Muscle of arm (tissue), 1 donor: ENCODE measurements at regions not wholly inside any gene's neighbourhood (a gene's known extent, or its start where the extent isn't known, plus 50 kb on each side); places are given as distances from the start of the nearest gene placed in this dataset.
"Not testable (repeated sequence)": the region's sequence is repeated elsewhere in the genome, so short reads cannot be mapped to it uniquely, and the experiment has no call there.

Experiments used
- DNase-seq: peaks from one replicate; pipeline ENCODE4 v3.0.0-alpha.2; 2013

DNA sequence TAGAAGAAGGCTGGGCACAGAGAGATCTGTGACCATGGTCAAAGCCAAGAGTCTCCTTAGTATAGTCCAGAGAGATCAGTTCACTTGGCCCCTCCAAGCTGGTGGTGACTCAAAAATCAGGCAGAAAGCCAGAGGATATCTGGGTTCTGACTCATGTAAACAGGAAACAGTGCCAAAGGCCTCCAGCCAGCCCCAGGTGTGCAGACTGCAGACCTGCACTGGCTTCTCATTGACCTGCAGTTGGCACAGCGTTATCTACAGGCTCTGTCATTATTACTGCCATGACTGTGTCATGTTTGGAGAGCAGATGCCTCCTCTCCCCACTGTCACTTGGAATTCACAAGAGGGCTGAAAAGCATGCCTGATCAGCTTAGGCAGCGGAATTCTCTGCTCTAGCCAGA lies 295.7 kb upstream of the PRKD1 start:
- no peak for DNase-seq

DNA sequence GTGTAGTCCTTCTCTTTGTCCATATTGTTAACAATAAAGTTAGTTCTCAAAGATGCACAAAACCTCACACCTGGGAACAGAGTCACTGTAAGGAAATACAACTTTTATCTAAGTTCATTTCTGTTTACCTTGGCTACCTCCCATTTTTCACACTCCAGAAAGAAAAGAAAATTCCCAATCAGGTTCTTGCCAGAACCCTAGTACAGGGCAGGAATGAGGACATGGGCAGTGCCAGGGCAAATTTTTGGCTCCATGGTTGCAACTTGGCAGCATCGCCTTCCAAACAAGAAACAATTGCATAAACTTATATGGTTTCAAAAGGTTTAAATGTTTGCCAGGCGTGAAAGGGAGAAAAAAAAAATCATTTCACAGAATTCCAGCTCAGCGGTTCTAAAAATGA lies 296.3 kb upstream of the PRKD1 start:
- no peak for DNase-seq

DNA sequence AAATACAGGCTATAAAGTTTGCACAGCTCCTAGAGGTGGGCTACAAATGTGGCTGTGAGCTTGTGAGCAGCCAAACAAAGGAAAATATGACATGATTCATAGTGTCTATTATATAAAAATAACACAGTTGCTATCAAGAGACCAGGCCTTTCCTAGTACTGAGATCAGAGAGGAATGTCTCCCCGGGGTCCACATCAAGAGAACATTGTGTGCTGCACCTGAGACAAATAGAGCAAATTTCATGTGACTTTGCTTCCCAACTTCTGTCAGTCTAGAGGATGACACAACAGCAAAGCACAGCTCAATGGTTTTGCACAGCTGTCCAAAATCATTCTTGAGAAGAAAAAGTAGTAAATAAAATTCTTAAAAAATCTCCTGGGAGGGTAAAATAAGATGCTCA lies 297.5 kb upstream of the PRKD1 start:
- DNase-seq: peak; percentile 30

DNA sequence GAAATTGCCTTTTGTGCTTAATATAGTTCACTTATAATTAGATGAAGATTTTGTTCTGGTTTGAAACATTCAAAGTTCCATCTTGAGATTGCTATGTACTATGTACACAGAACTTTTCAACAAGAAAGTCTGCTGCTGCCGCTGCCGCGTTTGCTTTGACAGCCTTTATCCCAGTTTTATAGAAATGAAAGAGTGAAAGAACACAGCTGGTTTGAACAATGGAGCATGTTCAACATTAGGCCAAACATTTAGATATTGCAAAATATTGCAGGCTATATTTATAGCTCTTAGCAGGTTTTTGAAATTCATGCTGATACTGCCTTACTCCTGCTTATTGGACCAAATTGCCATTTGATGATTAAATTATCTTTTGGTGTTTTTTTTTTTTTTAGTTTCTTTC lies 299.8 kb upstream of the PRKD1 start:
- peak; percentile 37 for DNase-seq

DNA sequence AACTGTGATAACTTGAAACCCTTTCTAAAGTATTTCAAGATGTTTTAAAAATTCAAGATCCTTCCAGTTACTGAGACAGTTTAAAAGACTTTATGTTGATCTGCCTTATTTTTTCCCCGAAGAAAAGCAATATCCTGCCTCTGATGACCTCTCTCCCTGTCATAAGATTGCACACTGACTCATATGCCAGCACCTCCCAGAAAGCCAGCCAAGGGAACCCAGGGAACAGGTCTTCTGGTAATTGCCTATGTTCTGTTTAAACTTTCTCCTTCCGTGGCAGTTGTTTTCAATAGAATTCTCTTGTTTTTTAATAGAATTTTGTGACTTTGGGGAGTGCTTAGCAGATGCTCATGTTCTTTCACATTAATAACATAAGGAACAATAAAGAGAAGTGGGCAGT lies 300.2 kb upstream of the PRKD1 start:
- peak; percentile 50 for DNase-seq

DNA sequence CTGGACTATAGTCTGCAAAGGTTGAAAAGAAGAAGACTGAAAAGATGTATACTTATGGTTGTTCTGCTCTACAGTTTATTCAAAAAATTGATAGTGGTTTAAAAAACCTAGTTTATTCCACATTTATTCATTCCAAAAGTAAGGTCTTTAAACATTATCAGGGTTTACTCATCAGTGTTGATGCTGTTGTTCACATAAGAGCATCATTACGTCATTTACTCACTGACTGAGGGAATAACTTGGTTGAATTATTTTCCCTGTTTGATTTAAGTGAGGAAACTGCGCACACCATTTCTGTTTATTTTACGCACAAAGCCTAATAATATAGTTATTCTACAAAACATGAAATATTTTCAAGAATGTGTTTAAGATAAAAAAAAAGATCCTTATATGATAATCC lies 303.1 kb upstream of the PRKD1 start:
- DNase-seq: no peak

DNA sequence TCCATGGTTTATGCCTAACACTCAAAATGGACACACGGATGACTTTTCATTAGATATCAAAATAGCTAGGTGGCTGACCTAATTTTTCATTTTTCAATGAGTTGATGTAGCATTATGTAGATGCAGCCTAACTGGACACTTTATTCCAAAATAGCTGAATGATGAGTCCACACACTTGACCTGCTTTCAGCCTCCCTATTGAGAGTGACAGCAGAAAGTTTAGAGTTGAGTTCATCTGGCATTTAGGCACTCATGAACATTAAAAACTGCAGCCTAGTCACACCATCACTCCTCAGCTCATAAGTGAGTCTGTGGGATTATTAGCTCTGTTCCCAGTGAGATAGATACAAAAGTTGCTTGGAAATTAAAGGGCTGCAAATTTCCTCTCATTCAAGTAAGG lies 307.3 kb upstream of the PRKD1 start:
- no peak for DNase-seq

DNA sequence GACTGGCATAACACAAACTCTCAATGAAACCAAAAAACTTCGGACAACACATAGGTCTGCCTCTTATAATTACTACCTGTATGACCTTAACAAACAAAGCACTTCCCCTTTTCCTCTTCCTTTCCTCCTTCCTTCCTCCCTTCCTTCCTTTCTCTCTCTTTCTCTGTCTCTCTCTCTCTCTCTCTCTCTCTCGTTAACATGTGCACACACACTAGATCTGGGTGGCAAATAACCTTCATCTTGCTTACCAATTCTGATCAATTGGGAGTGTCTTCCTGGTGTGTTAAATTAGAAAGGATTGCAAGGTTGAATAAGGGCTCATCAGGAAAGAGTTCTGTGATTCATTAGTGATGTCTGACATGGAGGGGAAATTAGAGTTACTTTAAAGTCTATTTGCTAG lies 307.8 kb upstream of the PRKD1 start:
- no peak for DNase-seq

DNA sequence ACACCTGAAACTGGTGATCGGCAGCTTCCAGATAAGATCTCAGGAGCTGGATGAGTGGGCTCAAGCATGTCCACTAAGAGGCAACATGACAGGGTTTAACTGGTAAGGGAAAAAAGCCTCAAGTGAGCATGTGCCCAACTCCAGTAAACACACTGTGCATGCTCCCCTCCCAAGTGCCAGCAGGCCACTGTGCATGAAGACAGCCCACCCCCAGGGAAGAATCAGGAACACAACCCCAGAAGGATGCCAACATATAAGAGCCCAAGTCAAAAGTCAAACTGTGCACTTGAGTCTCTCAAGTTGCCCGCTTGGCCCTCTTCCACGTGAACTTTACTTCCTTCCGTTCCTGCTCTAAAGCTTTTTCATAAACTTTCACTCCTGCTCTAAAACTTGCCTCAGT lies 311.3 kb upstream of the PRKD1 start:
- DNase-seq: no peak

DNA sequence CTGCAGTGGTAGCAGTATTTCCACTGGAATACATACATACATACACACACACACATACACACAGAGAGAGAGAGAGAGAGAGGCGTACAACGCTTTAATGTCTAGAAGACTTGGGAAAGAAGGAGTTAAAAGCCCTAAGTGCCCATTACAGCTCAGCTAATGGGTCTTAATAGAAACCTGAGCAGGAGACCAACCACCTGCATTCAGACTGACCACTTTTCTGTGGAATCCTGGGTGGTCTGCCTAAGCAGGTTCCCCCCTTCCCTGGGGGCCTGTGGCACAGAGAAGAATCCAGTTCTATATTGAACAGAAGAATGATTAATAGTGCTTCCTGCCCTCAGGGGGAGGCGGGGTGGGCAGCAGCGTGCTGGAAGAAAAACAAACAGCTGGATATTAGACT lies 312.4 kb upstream of the PRKD1 start:
- DNase-seq: no peak

DNA sequence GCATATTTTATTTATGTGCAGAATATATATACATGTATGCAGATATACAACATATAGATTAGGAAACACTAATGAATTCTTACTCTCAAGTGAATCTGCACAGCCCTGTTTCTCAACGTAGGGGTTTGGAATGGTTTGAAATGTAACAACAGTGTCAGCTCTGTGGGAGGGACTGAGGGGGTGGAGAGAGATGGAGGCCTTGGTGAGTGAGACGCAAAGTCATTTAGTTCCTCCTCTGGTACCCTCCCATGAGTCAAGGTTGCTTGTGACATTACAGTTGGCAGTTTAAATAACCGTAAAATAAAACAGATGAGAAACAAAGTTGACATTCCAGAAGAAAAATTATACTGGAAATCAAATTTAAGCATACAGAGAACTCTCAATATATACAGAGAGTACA lies 313.0 kb upstream of the PRKD1 start:
- DNase-seq: no peak

DNA sequence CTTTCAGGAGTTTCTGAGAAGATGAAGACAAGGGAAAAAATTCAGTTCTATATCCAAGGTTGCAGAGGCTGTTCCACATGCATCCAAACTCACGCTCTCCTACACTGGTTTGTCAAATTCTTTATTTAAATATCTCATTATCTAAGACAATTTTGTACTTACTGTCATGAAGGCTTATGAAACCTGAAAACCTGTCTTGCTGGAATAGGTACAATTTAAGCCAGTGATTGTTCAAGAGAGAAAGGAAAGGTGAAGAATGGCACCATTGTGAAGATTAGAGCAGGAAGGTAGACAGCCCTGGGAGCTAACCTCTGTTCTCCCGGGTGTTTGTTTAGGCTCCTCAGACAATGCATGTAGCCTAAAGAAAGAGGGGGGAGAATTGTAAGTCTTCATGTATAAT lies 315.1 kb upstream of the PRKD1 start:
- DNase-seq: no peak

DNA sequence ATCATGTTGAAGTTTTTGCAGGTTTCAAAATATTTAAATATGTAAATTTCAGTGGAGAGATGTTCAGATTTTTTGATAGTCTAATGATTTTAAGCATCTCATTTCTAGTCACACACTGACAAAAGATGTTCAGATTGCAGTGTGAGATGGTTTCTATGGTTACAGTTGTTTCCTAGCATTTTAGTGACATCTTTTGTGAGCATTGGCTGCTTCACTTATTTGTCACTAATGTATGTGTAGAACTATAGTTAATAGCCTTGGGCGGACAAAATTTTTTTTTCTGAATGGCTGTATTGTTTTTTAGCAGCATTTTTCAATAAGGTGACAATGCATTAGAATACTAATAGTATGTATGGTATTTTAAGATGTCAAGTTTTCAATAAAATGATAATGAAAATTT lies 315.6 kb upstream of the PRKD1 start:
- DNase-seq: no peak

DNA sequence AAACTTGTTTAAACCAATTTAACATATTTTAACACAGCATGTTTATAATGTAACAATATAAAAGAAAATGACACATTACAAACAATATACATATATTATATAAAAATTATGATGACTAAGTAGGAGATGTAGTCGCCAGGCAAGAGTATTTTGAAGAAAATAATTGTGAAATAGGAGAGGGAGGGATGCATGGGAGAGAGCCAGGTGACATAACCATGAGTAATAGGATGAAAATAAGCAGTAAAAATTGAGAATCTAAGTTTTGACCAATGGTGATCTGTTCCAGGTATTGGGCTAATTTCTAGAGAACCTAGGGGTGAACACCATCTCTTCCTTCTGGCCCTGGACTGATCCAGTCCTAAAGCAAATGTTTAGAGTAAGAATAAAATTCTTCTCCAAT lies 315.2 kb upstream of the G2E3 start:
- no peak for DNase-seq

DNA sequence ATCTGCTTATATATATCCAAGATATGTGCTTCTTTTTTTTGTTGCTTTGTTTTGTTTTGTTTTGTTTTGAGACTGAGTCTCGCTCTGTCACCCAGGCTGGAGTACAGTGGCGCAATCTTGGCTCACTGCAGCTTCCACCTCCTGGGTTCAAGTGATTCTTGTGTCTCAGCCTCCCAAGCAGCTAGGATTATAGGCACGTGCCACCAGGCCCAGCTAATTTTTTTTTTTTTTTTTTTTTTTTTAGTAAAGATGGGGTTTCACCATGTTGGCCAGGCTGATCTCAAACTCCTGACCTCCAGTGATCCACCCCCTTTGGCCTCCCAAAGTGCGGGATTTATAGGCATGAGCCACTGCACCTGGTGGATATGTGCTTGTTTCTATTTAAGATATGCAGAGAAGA lies 314.6 kb upstream of the G2E3 start:
- DNase-seq: not testable (repeated sequence)

DNA sequence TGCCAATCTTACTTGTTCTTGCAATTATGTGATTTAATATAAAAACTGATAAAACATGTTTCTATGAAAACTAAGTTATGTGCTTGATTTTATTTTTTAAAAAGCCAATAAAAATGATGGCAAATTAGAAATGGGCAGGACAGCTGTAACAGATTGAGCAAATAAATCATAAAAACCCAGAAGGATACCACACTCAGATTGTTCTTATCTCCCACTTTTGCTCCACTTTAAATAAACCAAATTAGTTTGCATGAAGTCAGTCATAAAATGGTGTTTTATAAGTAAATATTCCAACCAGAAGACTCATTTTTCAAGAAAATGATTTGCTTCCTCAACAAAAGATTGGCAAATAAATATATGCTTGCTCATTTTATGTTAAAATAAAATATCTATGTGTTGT lies 307.9 kb upstream of the G2E3 start:
- DNase-seq: no peak

DNA sequence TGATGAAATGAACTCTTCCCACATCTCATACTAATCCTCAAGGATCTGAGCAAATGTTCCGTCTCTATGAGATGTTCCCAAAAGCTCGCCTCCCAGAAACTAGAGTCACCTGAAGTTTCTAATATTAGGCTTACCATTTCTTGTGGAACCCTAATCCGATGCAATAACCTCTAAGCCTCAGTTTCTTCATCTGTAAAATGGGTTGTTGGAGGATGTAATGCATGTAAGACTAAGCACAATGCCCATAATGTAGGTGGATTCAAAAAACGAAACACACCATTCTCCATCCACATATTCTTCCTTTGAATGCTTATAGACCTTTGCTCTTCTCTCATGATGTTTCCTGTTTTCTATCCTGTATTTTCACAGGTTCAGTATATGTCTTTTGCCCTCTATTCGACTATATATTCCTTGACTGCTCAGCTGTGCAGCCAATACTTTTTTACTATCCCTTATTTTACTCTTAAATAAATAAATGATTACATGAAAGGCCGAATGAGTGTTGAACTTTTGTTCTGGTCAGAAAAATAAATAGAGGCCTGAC lies 307.3 kb upstream of the G2E3 start:
- DNase-seq: no peak

DNA sequence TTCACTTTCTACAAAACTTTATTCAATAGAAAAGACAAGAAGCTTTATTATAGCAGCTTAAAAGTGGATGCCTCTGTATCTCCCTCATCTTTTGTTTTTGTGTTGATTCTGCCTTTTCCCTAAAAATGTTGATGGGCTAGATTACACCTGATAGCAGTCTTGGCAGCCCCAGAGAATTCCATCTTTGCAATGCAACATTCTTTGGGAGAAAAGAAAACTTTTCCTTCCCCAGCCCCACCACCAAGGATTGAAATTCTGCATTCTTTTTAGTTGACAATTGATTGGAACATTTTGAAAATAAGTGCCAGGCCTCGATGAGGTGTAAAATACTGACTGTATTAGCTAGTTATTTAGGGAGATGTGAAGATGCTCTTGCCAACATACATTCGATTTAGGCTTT lies 306.8 kb upstream of the G2E3 start:
- no peak for DNase-seq

DNA sequence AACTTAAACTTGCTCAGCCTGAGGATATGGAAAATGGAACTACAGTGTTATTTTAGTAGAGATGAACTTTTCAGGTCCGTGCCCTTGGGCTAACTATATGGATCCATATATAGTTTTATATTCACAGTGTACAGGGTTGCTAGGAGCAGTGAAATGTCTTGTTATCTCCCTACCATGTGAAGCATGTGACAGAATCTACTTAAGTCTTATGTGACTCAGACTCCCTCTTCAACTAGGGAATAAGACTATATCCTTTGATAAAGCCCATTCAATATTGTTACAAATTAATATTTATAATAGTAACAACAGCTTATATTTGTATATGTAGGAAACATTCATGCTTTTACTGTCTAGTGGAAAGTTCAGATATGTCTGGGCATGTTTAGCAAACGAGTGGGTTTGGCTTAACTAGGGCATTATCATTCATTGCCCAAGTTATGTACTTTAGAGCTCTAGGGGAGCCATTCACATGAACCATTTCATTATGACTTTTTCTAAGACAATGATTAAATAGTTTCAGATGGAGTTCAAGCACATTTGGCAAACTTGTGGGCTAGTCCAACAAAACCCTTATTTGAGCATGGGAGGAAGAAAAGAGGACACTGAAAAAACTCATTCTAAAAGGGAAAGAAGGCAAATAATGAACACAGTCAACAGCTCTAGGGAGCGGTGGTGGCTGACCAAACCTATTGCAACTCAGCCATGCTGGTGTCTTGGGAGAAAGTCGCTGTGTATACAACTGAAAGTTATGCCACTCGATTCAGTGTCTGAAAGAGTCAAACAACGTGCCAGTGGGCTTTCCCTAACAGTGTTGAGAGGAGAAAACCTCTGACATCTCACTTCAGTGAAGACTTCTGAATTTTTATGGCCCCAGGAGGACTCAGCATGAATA lies 305.9 kb upstream of the G2E3 start:
- no peak for DNase-seq

DNA sequence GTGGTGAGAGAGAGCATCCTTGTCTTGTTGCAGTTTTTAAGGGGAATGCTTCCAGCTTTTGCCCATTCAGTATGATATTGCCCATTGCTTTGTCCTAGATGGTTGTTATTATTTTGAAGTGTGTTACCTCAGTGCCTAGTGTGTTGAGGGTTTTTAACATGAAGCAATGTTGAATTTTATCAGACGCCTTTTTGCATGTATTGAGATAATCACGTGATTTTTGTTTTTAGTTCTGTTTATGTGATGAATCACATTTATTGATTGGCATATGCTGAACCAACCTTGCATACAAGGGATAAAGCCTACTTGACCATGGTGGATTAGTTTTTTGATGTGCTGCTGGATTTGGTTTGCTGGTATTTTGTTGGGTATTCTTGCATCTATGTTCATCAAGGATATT lies 302.3 kb upstream of the G2E3 start:
- DNase-seq: no peak

DNA sequence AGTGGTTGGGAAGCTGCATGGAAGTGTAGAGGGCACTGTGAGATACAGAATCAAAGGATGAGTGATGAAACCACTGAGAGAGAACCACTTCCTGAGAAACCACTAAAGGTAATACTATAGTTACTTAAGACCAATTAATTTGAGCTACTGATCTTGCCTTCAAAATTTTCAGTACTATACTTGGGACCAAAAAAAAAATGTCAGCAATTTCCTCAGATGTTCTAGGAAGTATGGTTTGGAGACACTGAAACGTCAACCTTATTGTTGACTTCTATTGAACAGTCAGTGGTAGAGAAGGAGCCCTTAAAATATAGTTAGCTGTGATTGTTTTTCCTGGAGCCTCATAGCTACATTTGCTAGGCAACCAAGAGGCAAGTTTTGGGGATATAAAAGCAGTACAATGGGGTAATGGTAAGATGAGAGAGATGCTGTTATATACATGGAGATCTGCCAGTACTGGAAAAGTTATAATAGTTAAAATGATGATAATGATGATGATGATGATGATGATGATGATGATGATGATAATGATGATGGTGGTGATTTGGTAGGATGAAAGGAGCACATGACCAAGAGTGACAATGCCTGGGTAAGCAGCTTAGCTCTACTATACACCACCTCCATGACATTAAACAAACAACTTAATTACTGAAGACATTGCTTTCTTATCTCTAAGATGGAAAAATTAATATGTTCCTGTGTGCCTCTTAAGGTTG lies 300.9 kb upstream of the G2E3 start:
- no peak for DNase-seq

DNA sequence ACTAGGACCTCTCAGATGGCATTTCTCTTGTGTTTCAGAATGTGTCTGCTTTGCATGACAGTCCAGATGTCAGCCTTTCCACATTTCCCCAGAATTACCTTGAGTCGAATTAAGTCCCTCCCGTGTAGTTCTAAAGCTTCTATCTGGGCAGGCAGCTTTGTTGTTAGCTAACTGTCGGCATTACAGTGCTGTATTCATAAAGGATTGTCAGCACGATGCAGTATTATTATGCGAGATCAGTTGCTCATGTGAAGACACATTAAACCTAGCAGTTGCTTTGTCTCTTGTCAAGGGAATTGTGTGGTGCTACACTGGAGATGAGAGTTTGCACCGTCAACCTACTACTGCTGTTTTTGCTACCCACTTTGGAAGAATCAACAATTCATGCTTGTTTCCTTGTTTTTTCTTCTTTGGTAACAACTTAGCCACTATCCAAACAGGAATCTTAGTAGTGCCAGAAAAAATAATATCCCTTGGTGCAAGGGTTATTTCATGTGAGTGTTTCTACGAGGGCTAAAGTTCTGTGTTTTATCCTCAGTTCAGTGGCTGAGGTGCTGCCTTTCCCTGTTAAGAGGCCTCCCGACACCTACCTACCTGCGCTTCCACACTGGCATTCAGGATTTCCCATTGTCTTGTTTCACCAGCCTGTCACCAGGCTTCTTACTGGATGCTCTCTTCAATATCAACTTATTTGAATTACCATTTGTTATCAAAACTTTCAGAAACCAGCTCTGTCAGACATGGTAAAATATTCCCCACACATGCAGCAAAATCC lies 297.9 kb upstream of the G2E3 start:
- DNase-seq: no peak

DNA sequence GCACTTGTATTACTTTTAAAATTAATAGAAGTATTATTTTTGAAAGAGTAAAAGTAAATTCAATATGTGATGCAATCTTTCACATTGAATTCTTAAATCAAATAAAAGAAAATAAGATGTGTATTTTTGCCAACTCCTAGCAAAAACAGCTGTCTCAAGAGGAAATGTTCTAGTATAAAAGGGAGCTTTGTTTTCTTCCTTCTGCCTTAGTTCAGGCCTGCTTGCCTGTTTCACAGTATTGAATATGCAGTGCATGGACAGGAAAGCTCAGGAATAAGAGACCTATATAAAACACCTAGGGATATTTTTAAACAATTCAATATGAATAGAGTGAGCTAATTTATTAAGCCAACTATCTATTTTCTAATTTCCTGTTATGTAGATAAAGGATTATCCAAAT lies 294.8 kb upstream of the G2E3 start:
- no peak for DNase-seq
